HG02763 (cell line): ENCODE measurements at regions not wholly inside any gene's neighbourhood (a gene's known extent, or its start where the extent isn't known, plus 50 kb on each side); places are given as distances from the start of the nearest gene placed in this dataset.

Source experiments
- ATAC-seq: cut with Tn5 transposase; IDR thresholded peaks from one replicate; pipeline ENCODE4 v1.9.1; 2021; ENCODE audit warnings: mild to moderate bottlenecking, moderate library complexity; ENCODE audit not compliant: unreplicated experiment

- ATAC-seq = no peak
Measured at GRCh38 chr4:24070117-24070516, 180.3 kb upstream of the PPARGC1A start.

GRCh38 chr4:24067367-24068193 lies 177.7 kb upstream of the PPARGC1A start:
- no peak for ATAC-seq

GRCh38 chr4:24065974-24066373 lies 176.1 kb upstream of the PPARGC1A start:
- no peak for ATAC-seq

- ATAC-seq = no peak
Measured at GRCh38 chr4:24063731-24064130, 173.9 kb upstream of the PPARGC1A start.

- no peak for ATAC-seq
Measured at GRCh38 chr4:24060932-24061331, 171.1 kb upstream of the PPARGC1A start.

GRCh38 chr4:24059839-24060238 lies 170.0 kb upstream of the PPARGC1A start:
- no peak for ATAC-seq

- no peak for ATAC-seq
Measured at GRCh38 chr4:24057915-24058559, 168.2 kb upstream of the PPARGC1A start.

- ATAC-seq = no peak
Measured at GRCh38 chr4:24056289-24056688, 166.4 kb upstream of the PPARGC1A start.

GRCh38 chr4:24055623-24056022 lies 165.8 kb upstream of the PPARGC1A start:
- no peak for ATAC-seq

GRCh38 chr4:24054910-24055309 lies 165.1 kb upstream of the PPARGC1A start:
- no peak for ATAC-seq

- no peak for ATAC-seq
Measured at GRCh38 chr4:24053934-24054333, 164.1 kb upstream of the PPARGC1A start.

- ATAC-seq = no peak
Measured at GRCh38 chr4:24044610-24045589, 155.1 kb upstream of the PPARGC1A start.

- no peak for ATAC-seq
Measured at GRCh38 chr4:24042094-24042493, 152.2 kb upstream of the PPARGC1A start.

- ATAC-seq = no peak
Measured at GRCh38 chr4:24040811-24041210, 151.0 kb upstream of the PPARGC1A start.

GRCh38 chr4:24033626-24034025 lies 143.8 kb upstream of the PPARGC1A start:
- no peak for ATAC-seq

GRCh38 chr4:24032371-24032989 lies 142.6 kb upstream of the PPARGC1A start:
- no peak for ATAC-seq

GRCh38 chr4:24026596-24026995 lies 136.7 kb upstream of the PPARGC1A start:
- ATAC-seq = no peak

GRCh38 chr4:24024605-24025004 lies 134.8 kb upstream of the PPARGC1A start:
- no peak for ATAC-seq

- ATAC-seq = no peak
Measured at GRCh38 chr4:24024157-24024556, 134.3 kb upstream of the PPARGC1A start.

- ATAC-seq = no peak
Measured at GRCh38 chr4:24015782-24016181, 125.9 kb upstream of the PPARGC1A start.
